ENCODE measurements at regions not wholly inside any gene's neighbourhood (a gene's known extent, or its start where the extent isn't known, plus 50 kb on each side); places are given as distances from the start of the nearest gene placed in this dataset.

GRCh38 chr7:379456-380138 is 89.6 kb downstream of the FOXL3 start:
- TF ChIP-seq GATA3 (IDR thresholded peaks at IDR 0.05; ENCODE audit: low read depth, low read length) (no peak), GATA2 (IDR thresholded peaks at IDR 0.05; ENCODE audit: low read depth, low read length) (no peak)

DNA sequence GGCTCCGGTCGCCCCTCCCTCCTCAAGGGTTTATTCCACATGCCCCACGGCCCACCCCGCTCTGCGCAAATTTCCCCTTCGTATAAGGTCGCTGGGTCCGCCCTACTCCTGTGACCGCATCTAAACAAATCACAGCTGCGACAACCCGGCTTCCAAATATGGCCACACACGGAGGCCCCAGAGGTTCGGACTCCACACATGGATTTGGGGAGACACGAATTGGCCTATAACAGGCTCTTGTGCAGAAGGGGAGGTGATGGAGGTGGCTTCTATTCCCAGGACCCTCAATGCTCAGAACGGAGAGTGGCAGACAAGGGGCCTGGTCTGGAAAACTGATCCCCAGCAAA is 90.1 kb downstream of the FOXL3 start:
- TF ChIP-seq GATA2 (IDR thresholded peaks at IDR 0.05; ENCODE audit: low read depth, low read length) (no peak), GATA3 (IDR thresholded peaks at IDR 0.05; ENCODE audit: low read depth, low read length) (no peak)

- TF ChIP-seq GATA2 (IDR thresholded peaks at IDR 0.05; ENCODE audit: low read depth, low read length) (no peak), GATA3 (IDR thresholded peaks at IDR 0.05; ENCODE audit: low read depth, low read length) (no peak)
These were observed 90.8 kb downstream of the FOXL3 start for GRCh38 chr7:380711-381210.

DNA sequence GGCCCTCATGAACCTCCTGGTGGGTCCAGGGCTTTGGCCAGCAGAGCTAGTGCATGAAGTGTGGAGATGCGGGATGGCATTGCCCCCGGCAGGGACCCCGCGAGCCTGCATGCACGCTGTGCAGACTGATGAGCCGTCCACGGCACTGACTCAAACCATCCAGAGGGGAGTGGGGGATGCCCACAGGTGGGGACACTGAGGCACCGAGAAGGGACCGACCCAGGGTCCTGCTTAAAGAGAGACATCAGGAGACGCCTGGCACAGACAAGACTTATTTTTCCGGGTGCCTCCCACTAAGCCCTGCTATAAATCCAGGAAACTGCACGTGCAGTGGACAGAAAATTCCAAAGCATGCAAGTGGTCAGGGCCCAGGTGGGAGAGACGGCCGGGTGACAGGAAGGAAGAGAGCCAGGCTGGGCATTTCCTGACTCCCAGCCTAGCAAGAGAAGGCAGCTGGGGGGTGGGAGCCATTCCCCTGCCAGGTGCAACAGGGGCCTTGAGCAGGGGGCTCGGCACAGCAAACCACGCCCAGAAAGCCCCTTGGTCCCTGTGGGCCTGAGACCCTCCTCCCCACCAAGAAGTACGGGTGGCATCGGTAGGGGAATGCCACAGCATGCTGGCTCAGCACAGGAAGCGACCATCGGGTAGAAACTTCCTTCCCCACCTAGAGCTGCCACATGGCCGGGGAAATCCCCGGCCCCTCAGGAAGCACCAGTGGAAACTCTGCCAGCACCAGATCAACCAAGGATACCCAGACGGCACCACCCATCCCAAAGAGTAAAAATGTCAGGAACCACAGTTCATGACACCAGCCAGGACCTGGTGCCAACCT is 91.5 kb downstream of the FOXL3 start:
- TF ChIP-seq GATA3 (IDR thresholded peaks at IDR 0.05; ENCODE audit: low read depth, low read length), result no peak
- TF ChIP-seq GATA2 (IDR thresholded peaks at IDR 0.05; ENCODE audit: low read depth, low read length), result no peak

DNA sequence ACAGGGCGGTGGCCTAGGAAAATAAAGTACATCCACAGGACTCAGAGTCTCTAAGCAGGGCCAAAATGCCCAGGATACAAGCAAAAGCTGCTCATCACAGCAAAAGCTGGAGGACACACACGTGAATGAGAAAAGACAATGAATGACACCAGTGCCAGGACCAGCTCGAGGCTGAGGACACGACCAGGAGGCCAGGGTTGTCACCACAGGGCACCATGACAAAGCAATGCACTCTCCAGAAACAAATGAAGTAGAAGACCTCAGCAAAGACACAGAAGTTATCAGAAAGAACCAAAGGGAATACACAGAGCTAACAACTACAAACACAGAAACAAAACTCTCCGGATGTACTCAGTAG is 92.1 kb downstream of the FOXL3 start:
- TF ChIP-seq GATA3 (IDR thresholded peaks at IDR 0.05; ENCODE audit: low read depth, low read length) (no peak), GATA2 (IDR thresholded peaks at IDR 0.05; ENCODE audit: low read depth, low read length) (no peak)

DNA sequence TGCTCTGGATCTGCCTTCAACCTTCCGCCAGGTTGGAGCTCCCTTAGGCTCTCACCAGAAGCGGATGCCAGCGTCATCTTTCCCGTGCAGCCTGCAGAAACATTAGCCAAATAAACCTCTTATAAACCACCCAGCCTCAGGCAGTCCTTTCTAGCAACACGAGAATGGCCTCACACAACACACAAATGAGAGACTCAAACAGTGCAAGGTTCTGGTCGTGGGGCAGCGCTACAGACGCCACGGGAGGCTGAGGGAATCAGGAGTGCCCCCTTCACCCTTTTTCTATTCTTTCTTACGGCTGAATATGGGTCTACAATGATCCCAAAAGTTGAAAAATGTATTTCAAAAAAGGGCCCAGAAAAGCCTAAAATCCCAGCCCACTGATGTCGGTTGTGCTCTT is 96.4 kb downstream of the FOXL3 start:
- TF ChIP-seq GATA3 (IDR thresholded peaks at IDR 0.05; ENCODE audit: low read depth, low read length), result no peak
- no peak for TF ChIP-seq GATA2 (IDR thresholded peaks at IDR 0.05; ENCODE audit: low read depth, low read length)

- TF ChIP-seq GATA3 (IDR thresholded peaks at IDR 0.05; ENCODE audit: low read depth, low read length), result no peak
- no peak for TF ChIP-seq GATA2 (IDR thresholded peaks at IDR 0.05; ENCODE audit: low read depth, low read length)
These were observed 97.4 kb downstream of the FOXL3 start for GRCh38 chr7:387132-388022.

DNA sequence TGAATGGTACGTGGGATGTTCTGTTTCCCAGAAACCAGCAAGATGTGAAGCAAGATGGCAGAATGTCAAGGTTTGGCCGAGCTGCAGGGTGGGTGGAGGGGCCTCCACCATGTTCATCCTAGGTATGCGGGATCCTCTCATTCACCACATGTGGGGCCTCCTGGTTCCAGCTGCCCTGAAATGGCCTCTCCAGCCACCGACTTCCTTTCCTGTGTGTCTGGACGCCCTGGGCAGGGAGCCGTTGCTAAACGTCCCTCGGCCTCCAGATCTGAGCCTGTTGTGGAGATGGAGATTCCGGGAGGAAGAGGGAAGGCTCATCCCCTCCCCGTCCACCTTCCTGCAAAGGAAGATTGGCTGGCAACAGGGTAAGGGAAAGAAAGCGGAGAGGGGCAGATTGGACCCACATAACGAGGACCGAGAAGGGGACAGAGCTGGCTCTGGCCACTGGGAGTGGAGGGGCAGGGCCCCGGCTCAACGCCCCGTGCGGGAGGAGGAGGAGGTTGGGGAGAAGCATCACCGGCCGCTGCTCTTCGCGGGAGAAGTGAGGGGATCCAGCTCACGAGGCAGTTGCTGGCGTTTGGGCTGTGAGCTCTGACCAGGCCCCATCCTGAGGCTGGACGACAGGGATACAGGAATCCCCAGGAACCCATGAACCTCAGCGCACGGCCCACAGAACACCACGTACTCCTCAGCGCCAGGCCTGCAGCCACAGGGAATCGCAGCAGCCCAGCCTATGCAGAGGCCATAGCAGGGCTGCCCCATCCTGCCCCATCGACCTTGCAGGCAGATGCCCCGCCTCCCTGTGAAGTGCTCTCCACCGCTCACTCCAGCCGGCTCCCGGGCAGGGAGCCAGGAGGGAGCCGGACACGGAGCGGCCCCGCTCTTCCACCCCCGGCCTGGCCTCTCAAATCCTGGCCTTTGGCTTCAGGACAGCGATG is 98.3 kb downstream of the FOXL3 start:
- no peak for TF ChIP-seq GATA3 (IDR thresholded peaks at IDR 0.05; ENCODE audit: low read depth, low read length)
- no peak for TF ChIP-seq GATA2 (IDR thresholded peaks at IDR 0.05; ENCODE audit: low read depth, low read length)

DNA sequence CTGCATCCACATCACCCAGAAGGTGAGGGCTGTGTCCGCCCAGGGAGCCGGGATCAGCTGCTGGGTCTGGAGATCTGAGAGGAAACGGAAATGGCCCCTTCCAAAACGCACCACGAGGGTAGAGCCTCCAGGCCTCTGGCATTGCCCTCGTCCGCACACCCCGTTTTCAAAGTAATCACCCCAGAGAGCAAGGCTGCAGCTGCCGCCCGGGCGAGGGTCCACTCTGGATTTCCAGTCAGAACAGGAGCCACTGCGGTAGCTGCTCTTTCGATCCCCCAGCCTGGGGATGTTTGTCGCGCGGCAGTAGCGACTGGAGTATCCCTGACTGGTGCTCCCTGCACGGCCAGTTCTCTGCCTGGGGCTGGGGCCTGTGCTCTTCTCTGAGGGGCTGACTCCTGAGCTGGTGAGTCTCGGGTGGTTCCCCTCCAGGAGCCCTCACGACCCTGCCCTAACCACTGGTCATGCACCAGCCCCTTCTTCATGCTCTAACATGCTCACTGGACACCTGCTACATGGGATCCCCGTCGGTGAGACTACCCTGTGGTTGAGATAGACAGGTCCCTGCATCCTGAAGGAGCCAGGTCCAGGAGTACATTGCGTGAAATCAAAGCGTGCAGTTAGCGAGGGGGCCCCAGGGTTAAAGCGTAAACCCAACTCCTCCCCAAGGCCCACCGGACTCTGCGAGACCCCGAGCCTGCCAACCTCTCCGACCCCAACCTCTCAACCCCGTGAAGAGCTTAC is 99.2 kb downstream of the FOXL3 start:
- TF ChIP-seq GATA2 (IDR thresholded peaks at IDR 0.05; ENCODE audit: low read depth, low read length) (no peak), GATA3 (IDR thresholded peaks at IDR 0.05; ENCODE audit: low read depth, low read length) (no peak)

DNA sequence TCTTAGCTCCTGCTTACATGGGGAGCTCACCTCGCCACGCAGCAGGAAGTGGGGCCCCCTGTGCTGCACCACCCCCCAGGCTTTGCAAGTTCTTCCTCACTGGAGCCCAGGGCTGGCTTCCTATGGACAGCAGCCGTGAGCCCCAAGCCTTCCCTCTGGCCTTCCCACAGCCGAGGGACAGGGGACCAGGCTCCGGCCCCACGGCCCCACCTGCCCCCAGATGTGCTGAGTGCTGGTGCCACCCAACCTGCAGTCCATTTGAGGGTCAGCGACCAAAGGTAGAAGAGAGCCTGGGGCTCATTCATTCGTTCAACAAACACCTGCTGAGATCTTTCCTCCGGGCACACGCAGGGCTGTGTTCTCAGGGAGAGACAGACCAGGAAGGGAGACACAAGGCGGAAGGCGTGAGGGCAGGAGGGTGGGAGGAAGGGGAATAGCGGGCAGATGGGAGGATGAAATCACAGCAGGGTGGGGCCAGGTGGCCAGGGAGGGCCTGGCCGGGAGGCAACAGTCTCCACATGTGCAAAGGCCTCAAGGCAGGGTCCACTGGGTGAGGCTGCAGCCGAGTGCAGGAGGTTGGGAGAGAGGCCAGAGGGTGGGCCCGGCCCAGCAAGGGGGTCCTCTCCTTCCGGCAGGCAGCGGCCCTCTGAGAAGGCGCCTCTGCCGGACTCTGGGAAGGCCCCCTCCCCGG is 100.1 kb downstream of the FOXL3 start:
- TF ChIP-seq GATA3 (IDR thresholded peaks at IDR 0.05; ENCODE audit: low read depth, low read length), result no peak
- TF ChIP-seq GATA2 (IDR thresholded peaks at IDR 0.05; ENCODE audit: low read depth, low read length), result no peak

DNA sequence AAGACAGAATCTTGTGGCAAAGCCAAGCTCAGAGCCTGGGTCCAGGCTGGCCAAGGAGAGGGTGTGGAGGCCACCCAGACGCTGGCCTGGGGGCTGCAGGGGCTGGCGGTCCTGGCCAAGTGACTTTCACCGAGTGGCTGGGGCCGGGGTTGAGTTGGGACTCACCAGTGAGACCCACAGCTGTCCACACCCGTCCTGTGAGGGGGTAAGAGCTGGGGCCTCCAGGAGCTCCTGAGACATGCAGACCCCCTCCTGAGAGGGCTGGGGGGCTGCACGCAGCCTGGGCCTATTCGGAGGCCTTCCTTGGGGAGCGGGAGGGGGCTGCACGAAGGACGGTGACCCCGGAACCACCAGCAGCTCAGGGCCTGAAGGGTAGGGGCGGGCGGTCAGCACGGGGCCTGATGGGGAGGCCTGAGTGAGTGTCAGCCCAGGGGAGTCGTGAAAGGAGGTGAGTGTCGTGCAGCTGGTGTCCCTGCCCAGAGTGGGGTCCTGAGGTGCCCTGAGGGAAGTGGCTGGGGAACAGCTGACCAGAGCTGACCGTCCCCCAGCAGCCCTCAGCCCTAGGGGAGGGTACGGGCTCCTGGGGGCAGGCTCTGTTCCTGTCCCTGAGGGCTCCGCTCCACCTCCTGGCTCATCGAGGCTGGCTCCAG is 100.9 kb downstream of the FOXL3 start:
- TF ChIP-seq GATA2 (IDR thresholded peaks at IDR 0.05; ENCODE audit: low read depth, low read length), result no peak
